Keratinocyte (primary cell): ENCODE measurements at regions not wholly inside any gene's neighbourhood (a gene's known extent, or its start where the extent isn't known, plus 50 kb on each side); places are given as distances from the start of the nearest gene placed in this dataset.

Experiments used
- CTCF ChIP-seq, 3 experiments: IDR thresholded peaks in 1 of 3; conservative IDR thresholded peaks in 1 of 3; optimal IDR thresholded peaks in 1 of 3; 2 replicates in 2 of 3; 3 replicates in 1 of 3; pipeline versions ENCODE3 to v1.5.1; 2011; ENCODE audit warnings: low read length in 3 of 3, mild to moderate bottlenecking in 3 of 3, moderate library complexity in 2 of 3, control low read depth in 1 of 3, inconsistent platforms in 1 of 3; ENCODE audit not compliant: insufficient read depth in 2 of 3; ENCODE audit errors: extremely low read depth in 1 of 3
- EZH2 ChIP-seq: IDR thresholded peaks from one replicate; pipeline ENCODE4 v1.6.1; 2012; ENCODE audit warnings: inconsistent platforms, mild to moderate bottlenecking, low read length, moderate library complexity

DNA sequence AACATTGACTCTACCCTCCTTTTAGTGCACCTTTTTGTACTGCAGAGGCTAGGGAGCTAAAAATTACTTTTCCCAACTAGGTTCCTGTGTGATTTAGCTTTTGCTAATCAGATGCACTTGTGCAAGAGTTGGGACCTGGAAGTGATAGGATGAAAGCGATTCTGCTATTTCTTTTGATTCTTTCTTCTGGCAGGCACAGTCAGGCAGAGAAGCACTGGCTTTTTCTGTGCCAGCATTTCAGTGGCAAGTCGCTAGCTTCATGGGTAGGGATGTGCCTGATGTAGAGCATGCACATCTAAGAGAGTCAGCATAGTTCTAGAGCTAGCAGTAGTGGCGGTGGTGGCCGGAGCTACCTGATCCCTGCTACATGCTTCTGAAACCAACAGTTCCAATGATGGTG is 89.8 kb downstream of the MDH1 start:
- TF ChIP-seq CTCF (optimal IDR thresholded peaks at IDR 0.05 in 1 of 3, IDR thresholded peaks at IDR 0.05 in 1 of 3, conservative IDR thresholded peaks at IDR 0.05 in 1 of 3; ENCODE audit: extremely low read depth in 1 of 3, insufficient read depth in 2 of 3, low read length in 3 of 3) (no peak), EZH2 (no peak)
